ENCODE measurements at regions not wholly inside any gene's neighbourhood (a gene's known extent, or its start where the extent isn't known, plus 50 kb on each side); places are given as distances from the start of the nearest gene placed in this dataset.
"Not testable (repeated sequence)": the region's sequence is repeated elsewhere in the genome, so short reads cannot be mapped to it uniquely, and the experiment has no call there.

DNA sequence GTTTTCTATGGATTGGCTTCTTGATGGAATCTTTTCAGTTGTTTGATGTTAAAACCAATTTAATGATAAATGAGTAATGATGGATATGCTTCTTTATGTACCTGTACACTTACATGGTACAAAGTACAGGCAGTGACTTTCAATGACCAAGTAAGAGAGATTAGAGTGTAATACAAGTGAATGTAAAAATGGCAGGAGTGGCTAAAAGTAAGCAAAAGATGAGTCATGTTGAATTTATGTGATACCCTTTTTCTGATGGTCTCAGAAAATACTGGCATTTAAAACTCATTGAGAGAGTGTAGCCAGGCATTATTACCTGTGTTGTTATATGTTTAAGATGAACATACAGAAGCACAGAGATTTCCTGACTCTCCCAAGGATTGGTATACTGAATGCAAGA, 97.1 kb downstream of the GPR85 start:
- no peak overlapping the region for H3K27ac ChIP-seq
- TF ChIP-seq, protein P1, sequence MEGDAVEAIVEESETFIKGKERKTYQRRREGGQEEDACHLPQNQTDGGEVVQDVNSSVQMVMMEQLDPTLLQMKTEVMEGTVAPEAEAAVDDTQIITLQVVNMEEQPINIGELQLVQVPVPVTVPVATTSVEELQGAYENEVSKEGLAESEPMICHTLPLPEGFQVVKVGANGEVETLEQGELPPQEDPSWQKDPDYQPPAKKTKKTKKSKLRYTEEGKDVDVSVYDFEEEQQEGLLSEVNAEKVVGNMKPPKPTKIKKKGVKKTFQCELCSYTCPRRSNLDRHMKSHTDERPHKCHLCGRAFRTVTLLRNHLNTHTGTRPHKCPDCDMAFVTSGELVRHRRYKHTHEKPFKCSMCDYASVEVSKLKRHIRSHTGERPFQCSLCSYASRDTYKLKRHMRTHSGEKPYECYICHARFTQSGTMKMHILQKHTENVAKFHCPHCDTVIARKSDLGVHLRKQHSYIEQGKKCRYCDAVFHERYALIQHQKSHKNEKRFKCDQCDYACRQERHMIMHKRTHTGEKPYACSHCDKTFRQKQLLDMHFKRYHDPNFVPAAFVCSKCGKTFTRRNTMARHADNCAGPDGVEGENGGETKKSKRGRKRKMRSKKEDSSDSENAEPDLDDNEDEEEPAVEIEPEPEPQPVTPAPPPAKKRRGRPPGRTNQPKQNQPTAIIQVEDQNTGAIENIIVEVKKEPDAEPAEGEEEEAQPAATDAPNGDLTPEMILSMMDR (conservative IDR thresholded peaks at IDR 0.05) = no peak

DNA sequence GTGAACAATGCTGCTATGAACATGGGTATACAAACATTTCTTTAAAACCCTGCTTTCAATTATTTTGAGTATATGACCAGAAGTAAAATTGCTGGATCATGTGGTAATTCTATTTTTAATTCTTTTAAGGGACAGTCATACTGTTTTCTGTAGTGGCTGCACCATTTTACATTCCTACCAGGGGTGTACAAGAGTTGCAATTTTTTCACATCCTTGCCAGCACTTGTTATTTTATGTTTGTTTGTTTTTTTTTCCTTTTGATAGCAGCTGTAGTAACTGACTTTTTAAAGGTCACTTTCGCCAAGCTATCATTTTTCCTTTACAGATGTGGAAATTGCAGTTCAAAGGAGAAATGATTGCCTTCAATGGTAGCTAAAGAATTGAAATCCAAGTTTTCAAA, 99.5 kb downstream of the GPR85 start:
- H3K27ac ChIP-seq = no peak overlapping the region

DNA sequence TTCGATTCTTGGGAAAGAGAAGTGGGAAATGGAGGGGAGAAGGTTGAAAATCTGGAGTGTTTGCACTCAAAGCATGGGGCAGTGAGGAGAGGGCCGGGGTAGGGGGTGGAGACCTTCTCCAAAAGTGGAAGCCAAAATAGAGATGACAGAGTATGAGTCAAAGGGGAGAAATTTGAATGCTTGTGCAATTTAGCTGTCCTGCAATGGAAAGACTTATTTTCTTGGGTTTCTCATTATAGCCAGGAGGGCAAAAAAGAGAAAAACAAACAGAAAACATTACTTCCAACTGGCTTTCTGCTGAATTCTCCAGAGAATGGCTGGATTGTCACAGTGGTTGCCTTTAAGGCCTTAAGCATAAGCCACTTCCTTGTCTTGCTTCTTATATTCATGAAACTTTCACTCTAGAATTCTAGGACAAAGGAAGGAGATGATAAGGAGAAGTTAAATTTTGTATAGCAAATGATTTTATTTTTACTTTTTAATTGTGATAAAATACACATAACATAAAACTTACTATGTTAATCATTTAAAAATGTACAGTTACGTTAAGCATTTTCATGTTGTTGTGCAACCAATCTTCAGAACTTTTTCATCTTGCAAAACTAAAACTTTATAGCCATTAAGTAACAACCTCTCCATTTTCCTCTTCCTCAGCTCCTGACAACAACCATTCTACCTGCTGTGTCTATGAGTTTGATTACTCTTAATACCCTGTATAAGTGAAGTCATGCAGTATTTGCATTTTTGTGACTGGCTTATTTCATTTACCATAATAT, 100.2 kb downstream of the GPR85 start:
- H3K27ac ChIP-seq = no peak overlapping the region
- TF ChIP-seq, protein P1 (conservative IDR thresholded peaks at IDR 0.05) = no peak

More for the DNA sequence above, 99.5 kb downstream of the GPR85 start:
- TF ChIP-seq, protein P1 (conservative IDR thresholded peaks at IDR 0.05) = no peak

DNA sequence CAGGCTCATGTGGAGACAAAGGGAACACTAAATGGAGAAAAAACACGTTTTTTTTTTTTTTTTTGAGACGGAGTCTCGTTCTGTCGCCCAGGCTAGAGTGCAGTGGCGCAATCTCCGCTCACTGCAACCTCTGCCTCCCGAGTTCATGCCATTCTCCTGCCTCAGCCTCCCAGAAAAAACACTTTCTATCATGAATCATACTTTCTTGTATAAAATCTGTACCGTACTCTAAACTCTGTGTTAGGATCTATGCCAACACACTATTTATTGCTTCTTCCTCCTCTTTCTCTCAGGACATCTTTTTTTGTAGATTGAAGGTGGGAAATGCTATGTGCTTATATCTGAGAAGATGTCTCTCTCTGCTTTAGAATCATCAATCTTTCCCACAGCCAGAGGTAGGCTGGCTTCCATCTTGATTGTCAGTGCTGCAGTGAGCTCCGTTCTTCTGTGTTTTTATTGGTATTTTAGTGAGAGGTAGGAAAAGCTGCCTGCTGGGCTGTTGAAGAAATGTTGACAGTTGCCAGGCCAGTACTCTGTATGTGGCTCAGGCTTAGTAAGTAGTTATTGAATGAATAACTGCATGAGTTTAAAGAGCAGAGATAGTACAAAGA, 101.1 kb downstream of the GPR85 start:
- no peak overlapping the region for H3K27ac ChIP-seq

DNA sequence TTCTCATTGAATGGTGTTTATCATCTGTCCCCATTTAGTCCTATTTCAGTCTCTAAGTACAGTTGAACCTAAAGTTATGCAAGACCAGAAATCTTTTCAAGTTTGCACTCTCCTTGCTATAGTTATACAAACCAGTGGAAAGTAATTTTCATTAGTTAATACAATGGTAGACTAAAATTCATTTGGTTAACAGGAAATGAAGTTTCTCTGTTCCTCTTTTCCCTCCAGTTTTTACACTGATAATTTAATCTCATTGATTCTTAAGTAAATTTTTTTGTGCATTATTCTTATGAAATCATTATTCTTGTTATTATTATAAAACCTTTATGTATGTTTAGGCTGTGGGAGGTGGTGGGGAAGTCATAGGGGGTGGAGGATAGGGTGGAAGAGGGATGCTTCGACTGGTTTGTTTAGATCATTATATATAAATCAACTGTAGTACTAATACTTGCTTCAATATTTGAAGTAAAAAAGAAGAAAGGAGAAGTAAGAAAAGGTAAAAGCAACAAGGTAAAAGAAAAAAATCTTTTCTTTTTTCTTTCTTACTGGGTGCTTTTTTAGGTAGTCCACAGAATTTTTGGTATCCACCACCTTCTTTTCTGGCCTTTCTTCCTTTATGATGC, 104.1 kb downstream of the GPR85 start:
- TF ChIP-seq, protein P1 (conservative IDR thresholded peaks at IDR 0.05) = no peak
- H3K27ac ChIP-seq = no peak overlapping the region

More for the DNA sequence above, 101.1 kb downstream of the GPR85 start:
- TF ChIP-seq, protein P1 (conservative IDR thresholded peaks at IDR 0.05) = no peak

DNA sequence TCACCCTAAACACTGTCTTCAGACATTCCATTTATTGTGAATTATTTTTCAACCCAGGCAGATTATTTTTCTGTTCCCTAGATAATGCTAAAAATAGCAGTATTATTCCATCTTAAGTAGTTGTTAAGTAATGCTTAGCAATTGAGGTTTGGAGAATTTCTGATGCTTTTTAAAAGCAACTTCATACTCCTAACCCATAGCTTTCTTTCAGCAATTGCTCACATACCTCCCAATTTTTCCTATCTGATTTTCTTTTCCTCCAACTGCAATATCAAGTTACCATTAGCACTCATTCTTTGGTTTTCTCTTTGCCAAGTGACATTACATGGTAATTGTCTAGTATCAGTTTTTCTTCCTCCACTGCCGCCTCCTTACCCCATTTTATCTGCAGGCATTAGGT, 104.7 kb downstream of the GPR85 start:
- TF ChIP-seq, protein P1 (conservative IDR thresholded peaks at IDR 0.05) = no peak
- H3K27ac ChIP-seq = no peak overlapping the region

DNA sequence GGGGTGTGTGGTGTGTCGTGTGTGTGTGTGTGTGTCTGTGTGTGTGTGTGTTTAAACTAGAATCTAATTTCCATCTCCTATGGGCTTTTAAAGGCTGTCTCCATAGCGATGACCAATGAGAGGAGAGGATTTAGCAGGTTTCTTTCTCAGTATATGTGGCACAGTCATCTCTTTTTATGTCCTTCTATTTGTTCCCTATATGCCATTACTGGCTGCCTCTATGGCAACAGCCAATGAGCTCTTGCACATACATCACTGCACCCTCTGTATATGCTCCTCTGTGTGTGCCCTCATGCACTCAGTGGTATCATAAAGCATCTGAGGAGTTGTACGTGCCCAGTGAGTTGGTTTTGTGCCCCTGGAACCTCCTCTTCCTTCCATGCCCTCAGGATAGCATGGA, 107.6 kb downstream of the GPR85 start:
- not testable (repeated sequence) for H3K27ac ChIP-seq

DNA sequence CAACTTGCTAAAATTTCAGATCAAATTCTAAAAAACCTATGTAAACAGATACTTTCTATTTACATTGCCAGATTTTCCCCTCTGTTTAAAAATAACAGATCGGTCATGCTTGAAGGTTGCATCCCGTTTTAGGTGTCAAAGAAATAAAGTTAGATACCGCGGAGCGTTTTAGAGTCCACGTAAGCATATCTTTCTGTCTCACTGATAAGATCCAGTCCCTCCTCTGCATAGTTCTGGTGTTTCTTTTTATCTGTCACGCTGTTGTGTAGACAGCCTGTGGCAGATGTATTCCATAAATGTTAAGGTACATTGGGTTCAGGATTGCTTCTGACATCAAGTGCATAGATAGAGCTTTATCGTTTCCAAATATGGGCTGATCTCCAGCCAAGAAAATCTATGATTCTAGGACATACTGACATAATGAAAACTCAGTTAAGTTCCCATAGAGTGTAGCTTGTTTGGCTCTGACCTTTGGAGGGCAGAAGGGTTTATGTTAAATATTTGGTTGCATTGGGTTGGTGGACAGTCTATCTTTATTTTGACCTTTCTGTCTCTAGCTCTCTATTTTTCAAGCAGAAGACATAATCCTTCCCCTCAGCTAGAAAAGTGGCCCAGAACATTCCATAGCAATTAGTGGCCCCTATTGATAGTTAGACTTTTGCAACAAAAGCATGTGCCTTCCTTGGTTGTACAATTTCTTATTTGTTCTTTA, 109.2 kb downstream of the GPR85 start:
- H3K27ac ChIP-seq = not testable (repeated sequence)
